GM18499 (cell line): ENCODE measurements at regions not wholly inside any gene's neighbourhood (a gene's known extent, or its start where the extent isn't known, plus 50 kb on each side); places are given as distances from the start of the nearest gene placed in this dataset.
"Not testable (repeated sequence)": the region's sequence is repeated elsewhere in the genome, so short reads cannot be mapped to it uniquely, and the experiment has no call there.

ENCODE experiments used
- ATAC-seq: cut with Tn5 transposase; IDR thresholded peaks from one replicate; pipeline ENCODE4 v1.9.1; 2021; ENCODE audit warnings: moderate number of reproducible peaks; ENCODE audit not compliant: insufficient read depth, unreplicated experiment

- ATAC-seq = no peak
These were observed 425.4 kb downstream of the NYAP2 start for GRCh38 chr2:225824748-225825449.

GRCh38 chr2:225821351-225821750 lies 421.8 kb downstream of the NYAP2 start:
- no peak for ATAC-seq

GRCh38 chr2:225820826-225821225 lies 421.3 kb downstream of the NYAP2 start:
- no peak for ATAC-seq

- ATAC-seq = no peak
These were observed 415.0 kb downstream of the NYAP2 start for GRCh38 chr2:225814554-225814953.

- no peak for ATAC-seq
These were observed 406.6 kb downstream of the NYAP2 start for GRCh38 chr2:225806105-225806504.

- not testable (repeated sequence) for ATAC-seq
These were observed 402.6 kb downstream of the NYAP2 start for GRCh38 chr2:225802076-225802475.

- ATAC-seq = no peak
These were observed 397.9 kb downstream of the NYAP2 start for GRCh38 chr2:225797394-225797793.

- no peak for ATAC-seq
These were observed 395.3 kb downstream of the NYAP2 start for GRCh38 chr2:225794652-225795400.

- ATAC-seq = no peak
These were observed 394.4 kb downstream of the NYAP2 start for GRCh38 chr2:225793736-225794550.

GRCh38 chr2:225788571-225789094 lies 389.1 kb downstream of the NYAP2 start:
- ATAC-seq = no peak

GRCh38 chr2:225787497-225787896 lies 388.0 kb downstream of the NYAP2 start:
- no peak for ATAC-seq

GRCh38 chr2:225781991-225782390 lies 382.5 kb downstream of the NYAP2 start:
- no peak for ATAC-seq

GRCh38 chr2:225781145-225781544 lies 381.6 kb downstream of the NYAP2 start:
- no peak for ATAC-seq

- ATAC-seq = no peak
These were observed 380.3 kb downstream of the NYAP2 start for GRCh38 chr2:225779829-225780228.

GRCh38 chr2:225773148-225773547 lies 373.6 kb downstream of the NYAP2 start:
- no peak for ATAC-seq

GRCh38 chr2:225771701-225772100 lies 372.2 kb downstream of the NYAP2 start:
- no peak for ATAC-seq

- no peak for ATAC-seq
These were observed 369.2 kb downstream of the NYAP2 start for GRCh38 chr2:225768741-225769140.

- ATAC-seq = no peak
These were observed 366.9 kb downstream of the NYAP2 start for GRCh38 chr2:225766431-225766830.

- ATAC-seq = no peak
These were observed 366.3 kb downstream of the NYAP2 start for GRCh38 chr2:225765820-225766219.

GRCh38 chr2:225764346-225764745 lies 364.8 kb downstream of the NYAP2 start:
- ATAC-seq = no peak

- no peak for ATAC-seq
These were observed 364.2 kb downstream of the NYAP2 start for GRCh38 chr2:225763711-225764110.
